Transverse colon (tissue), 4 donors: ENCODE measurements at regions not wholly inside any gene's neighbourhood (a gene's known extent, or its start where the extent isn't known, plus 50 kb on each side); places are given as distances from the start of the nearest gene placed in this dataset.

Source experiments
- DNase-seq: peaks from one replicate; pipeline ENCODE4 v3.0.0-alpha.2; 2019
- H3K27ac ChIP-seq, 4 donors: fragments of 200-600 bp; sonication (generic); 2 replicates each; pipeline ENCODE4 v1.5.1; 2016 to 2018; ENCODE audit warnings: inconsistent platforms in 4 of 4
- H3K27me3 ChIP-seq: fragments of 200-600 bp; sonication (generic); 2 replicates; pipeline ENCODE4 v1.5.1; 2017; ENCODE audit warnings: inconsistent platforms
- H3K36me3 ChIP-seq, 4 donors: fragments of 200-600 bp; sonication (generic); 2 replicates each; pipeline ENCODE4 v1.5.1; 2017 to 2019; ENCODE audit warnings: inconsistent platforms in 4 of 4
- H3K4me1 ChIP-seq, 4 donors: fragments of 200-600 bp; sonication (generic); 2 replicates each; pipeline ENCODE4 v1.5.1; 2017 to 2020; ENCODE audit warnings: inconsistent platforms in 4 of 4
- H3K4me3 ChIP-seq, 4 donors: fragments of 200-600 bp; sonication (generic); 1 replicate in 1 of 4; 2 replicates in 3 of 4; pipeline versions ENCODE4 v1.5.1 to v1.6.1; 2017 to 2019; ENCODE audit warnings: inconsistent platforms in 4 of 4
- H3K9me3 ChIP-seq, 2 donors: fragments of 200-600 bp; sonication (generic); 2 replicates each; pipeline ENCODE4 v1.5.1; 2017 to 2019; ENCODE audit warnings: inconsistent platforms in 2 of 2
- CTCF ChIP-seq, 5 experiments: fragments of 200-600 bp in 3 of 5; fragments of 450-650 bp in 2 of 5; sonication (generic) in 3 of 5; IDR thresholded peaks; 1 replicate in 2 of 5; 2 replicates in 3 of 5; pipeline ENCODE4 v1.5.1; 2016 to 2017; ENCODE audit warnings: antibody characterized with exemption in 5 of 5, inconsistent platforms in 3 of 5, mild to moderate bottlenecking in 2 of 5, moderate library complexity in 1 of 5
- EP300 ChIP-seq: sonication (generic); formaldehyde crosslinking; IDR thresholded peaks from one replicate; pipeline ENCODE4 v1.6.1; 2017; ENCODE audit warnings: antibody characterized with exemption, low read depth
- POLR2A ChIP-seq: fragments of 450-650 bp; IDR thresholded peaks from one replicate; pipeline ENCODE4 v1.6.1; 2016; ENCODE audit warnings: antibody characterized with exemption, mild to moderate bottlenecking, moderate library complexity
- POLR2AphosphoS5 ChIP-seq, 3 donors: sonication (generic); formaldehyde crosslinking; IDR thresholded peaks; one replicate each; pipeline ENCODE4 v1.6.1; 2016; ENCODE audit warnings: antibody characterized with exemption in 3 of 3
- WGBS, 2 donors: methylation state at CpG; one replicate each; pipeline ENCODE4 v1.1.5; 2018; ENCODE audit warnings: low coverage in 1 of 2; 5-methylcytosine and 5-hydroxymethylcytosine counted together
- in situ Hi-C, 4 donors: fragments of 200-750 bp; cut with MboI; loops; one replicate each; pipeline versions ENCODE4 v1.15.0 to v1.15.1; 2017; ENCODE audit warnings: low sequenced_read_pairs in 3 of 4, low pct_ligation_motif_present in 1 of 4, low pct_unique_long_range_greater_than_20kb in 1 of 4
- intact Hi-C: fragments of 100-400 bp; cut with DNase I; formaldehyde crosslinking; loops from one replicate; pipeline ENCODE4 v1.15.1; 2023; ENCODE audit warnings: low total_unique reads

GRCh38 chr18:52009958-52010357 lies 330.0 kb upstream of the DCC start:
- Histone ChIP-seq H3K9me3 (no peaks in the 10 kb centered on the region), H3K27me3 (no peaks in the 10 kb centered on the region), H3K36me3 (no peaks in the 10 kb centered on the region), H3K4me1 (no peaks in the 10 kb centered on the region), H3K27ac (no peak overlapping the region), H3K4me3 (no peak overlapping the region)
- in situ Hi-C loops: no loop called here
- intact Hi-C loops: no loop called here
- 82 to 93% methylated on average over 1 of the region's 1 CpG for WGBS, 2 donors
- no peak for DNase-seq
- TF ChIP-seq CTCF (IDR thresholded peaks at IDR 0.05) (no peak), POLR2AphosphoS5 (IDR thresholded peaks at IDR 0.05) (no peak), POLR2A (no peak), EP300 (no peak)

- in situ Hi-C loops (loop anchor here in 1 of 4 donors (10.0 kb wide), 1 partner anchor 61 kb away; no protein-coding TSS in a partner anchor), intact Hi-C loops (no loop called here)
- WGBS, 2 donors: 75 to 77% methylated on average over 5 of the region's 5 CpGs
- no peaks in the 10 kb centered on the region for H3K9me3 ChIP-seq
- H3K4me3 ChIP-seq: no peak overlapping the region
- H3K36me3 ChIP-seq: no peaks in the 10 kb centered on the region
- no peak overlapping the region for H3K27ac ChIP-seq
- H3K27me3 ChIP-seq: no peaks in the 10 kb centered on the region
- no peaks in the 10 kb centered on the region for H3K4me1 ChIP-seq
- no peak for TF ChIP-seq EP300
- TF ChIP-seq POLR2AphosphoS5 (IDR thresholded peaks at IDR 0.05): no peak
- TF ChIP-seq CTCF (IDR thresholded peaks at IDR 0.05): no peak
- TF ChIP-seq POLR2A: no peak
- DNase-seq: no peak
These were observed 293.9 kb upstream of the DCC start for GRCh38 chr18:52045946-52046675.

DNA sequence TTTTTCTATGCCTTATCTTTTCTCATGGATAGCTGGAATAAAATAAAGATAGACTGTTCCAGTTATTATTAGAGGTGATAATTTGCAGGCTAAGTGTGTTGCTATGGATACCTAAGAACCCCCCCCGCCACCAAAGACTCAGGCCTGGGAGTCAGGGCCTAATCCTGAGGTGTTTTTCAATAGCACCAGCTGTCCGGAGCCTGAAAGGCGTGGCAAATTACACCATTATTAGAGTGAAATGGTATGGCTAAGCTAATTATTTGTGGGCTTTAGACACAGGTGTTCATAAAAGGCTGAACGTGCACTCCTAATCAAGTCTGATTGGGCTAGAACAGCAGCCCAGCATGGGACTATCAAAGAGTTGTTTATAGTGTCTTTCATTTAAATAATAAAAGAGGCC lies 293.2 kb upstream of the DCC start:
- H3K4me1 ChIP-seq: no peaks in the 10 kb centered on the region
- no peak overlapping the region for H3K27ac ChIP-seq
- H3K9me3 ChIP-seq: no peaks in the 10 kb centered on the region
- H3K27me3 ChIP-seq: no peaks in the 10 kb centered on the region
- in situ Hi-C loops: loop anchor here in 1 of 4 donors (10.0 kb wide), 1 partner anchor 62 kb away; no protein-coding TSS in a partner anchor
- H3K4me3 ChIP-seq: no peak overlapping the region
- 64 to 67% methylated on average over 4 of the region's 4 CpGs for WGBS, 2 donors
- TF ChIP-seq POLR2A (no peak), POLR2AphosphoS5 (IDR thresholded peaks at IDR 0.05) (no peak), CTCF (IDR thresholded peaks at IDR 0.05) (no peak), EP300 (no peak)
- DNase-seq: no peak
- no peaks in the 10 kb centered on the region for H3K36me3 ChIP-seq
- intact Hi-C loops: no loop called here

DNA sequence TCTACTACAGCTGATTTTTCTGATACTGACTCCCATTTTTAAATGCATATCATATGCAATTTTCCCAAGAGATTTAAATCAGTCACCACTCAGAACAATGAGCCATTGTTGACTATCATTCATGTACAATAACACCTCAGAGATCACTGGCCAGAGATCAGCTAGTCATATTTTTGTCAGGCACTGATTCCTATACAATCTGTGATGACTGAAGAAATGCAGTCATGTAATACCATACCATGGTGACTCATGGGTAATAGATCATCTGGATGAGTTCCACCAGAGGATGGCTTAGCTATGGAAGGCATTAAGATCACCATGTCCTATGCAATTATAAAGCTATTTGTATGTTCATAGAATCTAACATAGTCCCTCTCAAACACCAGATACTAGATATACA lies 285.7 kb upstream of the DCC start:
- in situ Hi-C loops: no loop called here
- Histone ChIP-seq H3K27me3 (no peaks in the 10 kb centered on the region), H3K36me3 (no peaks in the 10 kb centered on the region), H3K4me1 (no peaks in the 10 kb centered on the region), H3K4me3 (no peak overlapping the region), H3K27ac (no peak overlapping the region), H3K9me3 (no peaks in the 10 kb centered on the region)
- no peak for TF ChIP-seq CTCF (IDR thresholded peaks at IDR 0.05)
- no peak for TF ChIP-seq EP300
- TF ChIP-seq POLR2A: no peak
- TF ChIP-seq POLR2AphosphoS5 (IDR thresholded peaks at IDR 0.05): no peak
- intact Hi-C loops: no loop called here
- no peak for DNase-seq
